ENCODE measurements at regions not wholly inside any gene's neighbourhood (a gene's known extent, or its start where the extent isn't known, plus 50 kb on each side); places are given as distances from the start of the nearest gene placed in this dataset.

GRCh38 chr6:43969158-43969981 is 157.9 kb downstream of the MRPL14 start:
- Histone ChIP-seq H3K4me1 (ENCODE audit: control insufficient read depth, low read depth, low read length) (peaks cover 17% of the 10 kb centered on the region), H3K9me3 (ENCODE audit: control insufficient read depth, low read depth, low read length) (no peaks in the 10 kb centered on the region), H3K27ac (ENCODE audit: low read length) (no peak overlapping the region), H3K4me3 (ENCODE audit: low read length) (no peak overlapping the region), H3K27me3 (ENCODE audit: control insufficient read depth, insufficient read depth, low read length) (no peaks in the 10 kb centered on the region), H3K36me3 (ENCODE audit: control insufficient read depth, low read depth, low read length) (no peaks in the 10 kb centered on the region), H3K9ac (ENCODE audit: low read length) (no peak overlapping the region)

GRCh38 chr6:43968110-43968965 is 158.9 kb downstream of the MRPL14 start:
- H3K27ac ChIP-seq (ENCODE audit: low read length) = no peak overlapping the region
- H3K36me3 ChIP-seq (ENCODE audit: control insufficient read depth, low read depth, low read length) = no peaks in the 10 kb centered on the region
- H3K9me3 ChIP-seq (ENCODE audit: control insufficient read depth, low read depth, low read length) = no peaks in the 10 kb centered on the region
- no peak overlapping the region for H3K9ac ChIP-seq (ENCODE audit: low read length)
- no peaks in the 10 kb centered on the region for H3K27me3 ChIP-seq (ENCODE audit: control insufficient read depth, insufficient read depth, low read length)
- H3K4me3 ChIP-seq (ENCODE audit: low read length) = no peak overlapping the region
- H3K4me1 ChIP-seq (ENCODE audit: control insufficient read depth, low read depth, low read length) = peaks cover 17% of the 10 kb centered on the region

- H3K4me3 ChIP-seq (ENCODE audit: low read length) = no peak overlapping the region
- H3K4me1 ChIP-seq (ENCODE audit: control insufficient read depth, low read depth, low read length) = peaks cover 17% of the 10 kb centered on the region
- H3K9ac ChIP-seq (ENCODE audit: low read length) = no peak overlapping the region
- no peak overlapping the region for H3K27ac ChIP-seq (ENCODE audit: low read length)
- H3K36me3 ChIP-seq (ENCODE audit: control insufficient read depth, low read depth, low read length) = no peaks in the 10 kb centered on the region
- no peaks in the 10 kb centered on the region for H3K27me3 ChIP-seq (ENCODE audit: control insufficient read depth, insufficient read depth, low read length)
- H3K9me3 ChIP-seq (ENCODE audit: control insufficient read depth, low read depth, low read length) = no peaks in the 10 kb centered on the region
Measured at GRCh38 chr6:43967719-43968091, 159.5 kb downstream of the MRPL14 start.

DNA sequence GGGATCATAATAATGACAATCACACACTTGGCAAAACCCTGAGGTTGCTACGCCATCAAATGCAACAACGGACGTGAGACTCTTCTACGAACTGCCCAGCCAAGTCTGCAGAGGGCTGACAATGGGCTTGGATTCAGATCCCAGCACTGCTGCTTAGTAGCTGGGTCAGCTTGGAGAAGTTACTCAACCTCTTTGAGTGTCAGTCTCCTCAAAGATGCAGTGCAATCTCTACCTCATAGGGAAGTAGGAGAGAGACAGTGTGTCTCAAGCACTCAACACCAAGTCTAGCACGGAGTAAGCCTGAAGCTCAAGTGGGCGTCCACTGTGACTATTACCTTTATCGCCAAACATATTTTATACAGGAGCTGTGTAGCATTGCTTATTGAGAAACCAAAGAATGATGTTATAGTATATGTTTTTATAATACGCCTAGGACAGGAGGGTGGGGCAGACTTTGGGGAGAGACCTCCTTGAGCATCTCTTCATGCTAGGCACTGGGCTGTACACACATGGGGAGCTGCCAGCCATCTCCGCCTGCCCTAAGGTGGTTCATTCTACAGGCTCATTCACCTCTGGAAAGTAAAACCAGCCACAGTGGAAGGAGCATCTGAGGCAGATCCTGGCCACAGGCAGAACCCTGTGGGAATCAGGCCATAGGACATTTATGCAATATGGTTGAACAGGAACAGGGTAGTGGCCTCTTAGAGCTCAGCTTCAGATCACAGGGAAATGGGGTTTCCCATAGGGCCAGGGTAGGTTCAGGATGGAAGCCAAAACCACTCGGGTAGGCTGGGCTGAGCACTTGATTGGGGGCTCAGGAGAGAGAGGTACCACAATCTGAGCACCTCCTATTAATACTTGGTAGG is 160.2 kb downstream of the MRPL14 start:
- Histone ChIP-seq H3K36me3 (ENCODE audit: control insufficient read depth, low read depth, low read length) (no peaks in the 10 kb centered on the region), H3K9me3 (ENCODE audit: control insufficient read depth, low read depth, low read length) (no peaks in the 10 kb centered on the region), H3K4me1 (ENCODE audit: control insufficient read depth, low read depth, low read length) (peaks cover 17% of the 10 kb centered on the region), H3K27ac (ENCODE audit: low read length) (no peak overlapping the region), H3K27me3 (ENCODE audit: control insufficient read depth, insufficient read depth, low read length) (no peaks in the 10 kb centered on the region), H3K4me3 (ENCODE audit: low read length) (no peak overlapping the region), H3K9ac (ENCODE audit: low read length) (no peak overlapping the region)

- no peaks in the 10 kb centered on the region for H3K36me3 ChIP-seq (ENCODE audit: control insufficient read depth, low read depth, low read length)
- H3K4me1 ChIP-seq (ENCODE audit: control insufficient read depth, low read depth, low read length) = peaks cover 17% of the 10 kb centered on the region
- H3K27me3 ChIP-seq (ENCODE audit: control insufficient read depth, insufficient read depth, low read length) = no peaks in the 10 kb centered on the region
- H3K9ac ChIP-seq (ENCODE audit: low read length) = no peak overlapping the region
- no peak overlapping the region for H3K4me3 ChIP-seq (ENCODE audit: low read length)
- H3K27ac ChIP-seq (ENCODE audit: low read length) = no peak overlapping the region
- H3K9me3 ChIP-seq (ENCODE audit: control insufficient read depth, low read depth, low read length) = no peaks in the 10 kb centered on the region
Measured at GRCh38 chr6:43966374-43966658, 160.9 kb downstream of the MRPL14 start.

DNA sequence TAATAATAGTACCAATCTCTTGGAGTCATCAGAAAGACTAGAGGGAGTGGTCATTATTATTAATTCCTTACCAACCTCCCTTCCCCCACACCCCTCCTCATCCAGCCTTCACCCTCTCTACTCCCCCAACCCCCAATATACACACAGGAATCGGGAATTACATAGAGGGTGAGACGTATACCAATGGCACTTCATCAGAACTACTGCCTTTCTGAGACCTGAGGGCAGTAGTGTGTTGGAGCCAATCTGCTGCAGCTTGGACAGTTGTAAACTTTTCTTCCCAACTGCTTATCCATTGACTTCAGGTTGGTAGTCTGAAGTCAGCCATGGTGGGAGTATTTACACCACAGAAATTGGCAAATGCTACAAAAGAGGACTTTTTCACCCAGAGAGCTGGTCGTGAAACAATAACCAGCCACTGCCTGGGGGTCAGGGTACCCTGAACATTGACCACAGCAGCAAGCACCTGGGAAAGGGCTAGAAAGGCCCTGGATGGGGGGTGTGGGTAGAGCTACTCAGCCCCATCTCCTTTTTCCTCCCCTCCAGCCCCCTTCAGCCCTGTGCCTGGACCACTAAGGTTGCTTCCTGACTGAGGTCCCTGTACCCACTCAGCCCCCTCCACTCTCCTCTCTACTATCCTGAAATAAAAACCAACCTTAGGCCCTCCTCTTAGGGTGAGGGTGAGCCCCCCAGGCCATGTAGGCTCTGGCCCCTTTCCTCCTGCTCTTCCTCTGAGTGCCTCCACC is 161.5 kb downstream of the MRPL14 start:
- no peak overlapping the region for H3K9ac ChIP-seq (ENCODE audit: low read length)
- H3K27me3 ChIP-seq (ENCODE audit: control insufficient read depth, insufficient read depth, low read length) = no peaks in the 10 kb centered on the region
- no peaks in the 10 kb centered on the region for H3K36me3 ChIP-seq (ENCODE audit: control insufficient read depth, low read depth, low read length)
- H3K9me3 ChIP-seq (ENCODE audit: control insufficient read depth, low read depth, low read length) = no peaks in the 10 kb centered on the region
- no peak overlapping the region for H3K4me3 ChIP-seq (ENCODE audit: low read length)
- peaks cover 17% of the 10 kb centered on the region for H3K4me1 ChIP-seq (ENCODE audit: control insufficient read depth, low read depth, low read length)
- no peak overlapping the region for H3K27ac ChIP-seq (ENCODE audit: low read length)

DNA sequence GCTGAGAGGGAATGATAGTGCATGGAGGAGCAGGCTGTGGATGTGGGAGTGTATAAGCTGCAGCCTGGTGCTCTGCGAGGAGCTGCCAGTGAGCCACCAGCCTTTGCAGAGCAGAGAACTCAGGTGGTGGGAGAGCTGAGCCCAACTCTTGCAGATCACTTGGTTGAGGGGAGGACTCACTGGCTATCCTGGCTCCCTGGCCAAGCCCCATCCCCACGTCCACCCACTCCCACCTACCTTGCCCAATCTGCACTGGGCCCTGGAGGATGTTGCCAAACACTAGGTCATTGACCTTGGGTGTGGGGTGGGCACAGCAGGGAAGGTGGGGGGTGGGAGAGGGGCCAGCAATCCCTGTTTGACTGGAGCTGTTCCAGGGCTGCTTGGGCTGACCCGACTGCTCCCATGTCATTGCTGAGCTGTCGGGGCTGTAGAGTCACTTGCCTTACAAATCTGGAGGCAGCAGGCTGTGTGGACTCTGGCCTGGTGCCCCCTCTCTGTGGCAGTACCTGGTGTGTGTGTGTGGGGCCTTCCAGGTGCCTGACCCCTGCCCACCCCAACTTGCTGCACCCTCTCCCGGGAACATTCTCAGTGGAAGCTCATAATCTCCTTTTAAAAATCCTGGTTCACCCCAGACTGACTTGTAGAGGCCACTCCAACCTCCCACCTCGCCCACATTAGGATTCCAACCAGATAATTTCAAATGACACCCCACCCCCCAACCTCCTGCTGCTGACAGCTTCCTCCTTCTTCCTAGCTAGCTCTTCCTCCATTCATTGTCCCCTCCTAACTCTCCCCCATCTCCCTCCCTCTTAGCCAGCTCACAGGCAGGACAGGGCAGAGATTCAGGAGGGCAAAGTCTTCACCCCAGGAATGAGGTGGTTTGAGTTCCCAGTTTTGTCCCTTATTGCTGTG is 162.3 kb downstream of the MRPL14 start:
- Histone ChIP-seq H3K27ac (ENCODE audit: low read length) (no peak overlapping the region), H3K4me3 (ENCODE audit: low read length) (no peak overlapping the region), H3K9ac (ENCODE audit: low read length) (no peak overlapping the region), H3K9me3 (ENCODE audit: control insufficient read depth, low read depth, low read length) (no peaks in the 10 kb centered on the region), H3K27me3 (ENCODE audit: control insufficient read depth, insufficient read depth, low read length) (no peaks in the 10 kb centered on the region), H3K4me1 (ENCODE audit: control insufficient read depth, low read depth, low read length) (peaks cover 17% of the 10 kb centered on the region), H3K36me3 (ENCODE audit: control insufficient read depth, low read depth, low read length) (no peaks in the 10 kb centered on the region)

DNA sequence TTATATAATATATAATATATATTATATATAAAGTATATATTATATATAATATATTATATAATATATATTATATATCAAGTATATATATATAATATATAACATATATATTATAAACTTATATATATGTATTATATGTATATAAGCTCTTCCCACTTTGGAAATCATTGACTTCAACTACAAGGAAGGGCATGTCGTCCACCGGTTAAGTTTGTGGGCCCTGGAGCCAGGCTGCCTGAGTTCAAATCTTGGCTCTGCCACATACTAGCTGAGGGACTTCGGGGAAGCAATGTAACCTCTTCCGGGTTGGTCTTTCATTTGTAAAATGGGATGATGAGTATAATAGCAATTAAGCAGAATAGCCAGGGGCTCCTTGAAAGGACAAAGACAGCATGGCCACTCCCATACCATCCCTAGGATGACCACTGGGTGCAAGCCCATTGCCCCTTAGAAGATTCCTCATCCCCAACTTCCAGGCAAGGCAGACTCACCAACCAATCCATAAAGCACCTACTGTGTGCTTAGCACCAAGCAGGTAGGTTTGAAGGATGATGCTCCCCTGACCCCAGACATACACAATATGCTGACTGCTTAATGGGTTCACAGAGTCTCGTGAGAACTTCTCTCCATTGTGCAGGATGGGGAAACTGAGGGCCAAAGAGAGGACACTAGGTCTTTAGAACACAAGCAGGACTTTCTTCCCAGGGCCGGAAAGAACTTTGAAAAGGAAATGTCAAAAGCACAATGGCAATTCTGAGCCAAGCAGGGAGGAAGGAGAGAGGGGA is 163.2 kb downstream of the MRPL14 start:
- Histone ChIP-seq H3K9me3 (ENCODE audit: control insufficient read depth, low read depth, low read length) (no peaks in the 10 kb centered on the region), H3K27ac (ENCODE audit: low read length) (no peak overlapping the region), H3K36me3 (ENCODE audit: control insufficient read depth, low read depth, low read length) (no peaks in the 10 kb centered on the region), H3K27me3 (ENCODE audit: control insufficient read depth, insufficient read depth, low read length) (no peaks in the 10 kb centered on the region), H3K9ac (ENCODE audit: low read length) (no peak overlapping the region), H3K4me1 (ENCODE audit: control insufficient read depth, low read depth, low read length) (peaks cover 17% of the 10 kb centered on the region), H3K4me3 (ENCODE audit: low read length) (no peak overlapping the region)

- no peaks in the 10 kb centered on the region for H3K9me3 ChIP-seq (ENCODE audit: control insufficient read depth, low read depth, low read length)
- no peaks in the 10 kb centered on the region for H3K27me3 ChIP-seq (ENCODE audit: control insufficient read depth, insufficient read depth, low read length)
- no peak overlapping the region for H3K4me3 ChIP-seq (ENCODE audit: low read length)
- no peak overlapping the region for H3K27ac ChIP-seq (ENCODE audit: low read length)
- H3K4me1 ChIP-seq (ENCODE audit: control insufficient read depth, low read depth, low read length) = peaks cover 12% of the 10 kb centered on the region
- no peaks in the 10 kb centered on the region for H3K36me3 ChIP-seq (ENCODE audit: control insufficient read depth, low read depth, low read length)
- no peak overlapping the region for H3K9ac ChIP-seq (ENCODE audit: low read length)
Measured at GRCh38 chr6:43963203-43963602, 164.0 kb downstream of the MRPL14 start.

GRCh38 chr6:43962458-43962857 is 164.8 kb downstream of the MRPL14 start:
- no peaks in the 10 kb centered on the region for H3K9me3 ChIP-seq (ENCODE audit: control insufficient read depth, low read depth, low read length)
- H3K36me3 ChIP-seq (ENCODE audit: control insufficient read depth, low read depth, low read length) = no peaks in the 10 kb centered on the region
- H3K27ac ChIP-seq (ENCODE audit: low read length) = no peak overlapping the region

More at GRCh38 chr6:43962458-43962857, 164.8 kb downstream of the MRPL14 start:
- Histone ChIP-seq H3K4me3 (ENCODE audit: low read length) (no peak overlapping the region), H3K4me1 (ENCODE audit: control insufficient read depth, low read depth, low read length) (peaks cover 9% of the 10 kb centered on the region), H3K9ac (ENCODE audit: low read length) (no peak overlapping the region), H3K27me3 (ENCODE audit: control insufficient read depth, insufficient read depth, low read length) (no peaks in the 10 kb centered on the region)
